Fibroblast of mammary gland (primary cell): ENCODE measurements at regions not wholly inside any gene's neighbourhood (a gene's known extent, or its start where the extent isn't known, plus 50 kb on each side); places are given as distances from the start of the nearest gene placed in this dataset.

ENCODE experiments used
- DNase-seq: peaks from one replicate; pipeline ENCODE4 v3.0.0-alpha.2; 2010; ENCODE audit warnings: low read depth
- H3K4me3 ChIP-seq: 2 replicates; pipeline ENCODE4 v1.5.1; 2011; ENCODE audit warnings: low read depth, mild to moderate bottlenecking, low read length, moderate library complexity; ENCODE audit not compliant: control insufficient read depth
- TF ChIP-seq, protein P1 (sequence below): conservative IDR thresholded peaks from 2 replicates; pipeline ENCODE4 v1.5.1; 2011; ENCODE audit warnings: low read depth, low read length, inconsistent platforms; ENCODE audit not compliant: control insufficient read depth, insufficient read depth

DNA sequence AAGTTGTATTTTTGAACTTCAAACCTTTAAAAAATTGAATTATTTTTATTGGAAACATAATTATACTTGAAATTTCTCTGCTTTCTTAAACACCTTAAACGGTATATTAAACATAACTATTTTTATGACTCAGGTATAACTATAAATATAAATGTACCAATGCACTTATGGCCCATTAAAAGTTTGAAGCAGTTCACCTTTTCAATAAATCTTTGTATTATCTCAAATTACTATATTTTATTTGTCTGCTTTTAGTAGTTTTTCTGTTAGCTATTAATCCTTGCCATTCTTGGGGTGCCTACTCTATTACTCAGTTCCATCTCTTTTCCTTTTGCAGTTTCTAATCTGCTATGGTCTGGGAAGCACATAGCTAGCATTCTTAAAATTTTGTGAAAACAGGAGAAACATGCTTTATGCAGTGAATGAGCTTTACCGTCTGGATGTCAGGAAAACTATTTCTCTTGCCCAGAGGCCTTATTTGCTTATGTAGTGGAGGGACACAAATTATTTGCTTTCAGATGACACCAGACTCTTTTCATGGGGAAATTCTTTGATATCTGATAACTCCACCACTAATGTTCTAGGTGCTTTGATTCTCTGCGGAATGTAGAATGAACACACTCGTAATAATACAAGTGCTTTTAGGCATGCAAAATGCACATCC, 378.9 kb upstream of the CITED2 start:
- TF ChIP-seq, protein P1, sequence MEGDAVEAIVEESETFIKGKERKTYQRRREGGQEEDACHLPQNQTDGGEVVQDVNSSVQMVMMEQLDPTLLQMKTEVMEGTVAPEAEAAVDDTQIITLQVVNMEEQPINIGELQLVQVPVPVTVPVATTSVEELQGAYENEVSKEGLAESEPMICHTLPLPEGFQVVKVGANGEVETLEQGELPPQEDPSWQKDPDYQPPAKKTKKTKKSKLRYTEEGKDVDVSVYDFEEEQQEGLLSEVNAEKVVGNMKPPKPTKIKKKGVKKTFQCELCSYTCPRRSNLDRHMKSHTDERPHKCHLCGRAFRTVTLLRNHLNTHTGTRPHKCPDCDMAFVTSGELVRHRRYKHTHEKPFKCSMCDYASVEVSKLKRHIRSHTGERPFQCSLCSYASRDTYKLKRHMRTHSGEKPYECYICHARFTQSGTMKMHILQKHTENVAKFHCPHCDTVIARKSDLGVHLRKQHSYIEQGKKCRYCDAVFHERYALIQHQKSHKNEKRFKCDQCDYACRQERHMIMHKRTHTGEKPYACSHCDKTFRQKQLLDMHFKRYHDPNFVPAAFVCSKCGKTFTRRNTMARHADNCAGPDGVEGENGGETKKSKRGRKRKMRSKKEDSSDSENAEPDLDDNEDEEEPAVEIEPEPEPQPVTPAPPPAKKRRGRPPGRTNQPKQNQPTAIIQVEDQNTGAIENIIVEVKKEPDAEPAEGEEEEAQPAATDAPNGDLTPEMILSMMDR = no peak
- no peak overlapping the region for H3K4me3 ChIP-seq
- no peak for DNase-seq

DNA sequence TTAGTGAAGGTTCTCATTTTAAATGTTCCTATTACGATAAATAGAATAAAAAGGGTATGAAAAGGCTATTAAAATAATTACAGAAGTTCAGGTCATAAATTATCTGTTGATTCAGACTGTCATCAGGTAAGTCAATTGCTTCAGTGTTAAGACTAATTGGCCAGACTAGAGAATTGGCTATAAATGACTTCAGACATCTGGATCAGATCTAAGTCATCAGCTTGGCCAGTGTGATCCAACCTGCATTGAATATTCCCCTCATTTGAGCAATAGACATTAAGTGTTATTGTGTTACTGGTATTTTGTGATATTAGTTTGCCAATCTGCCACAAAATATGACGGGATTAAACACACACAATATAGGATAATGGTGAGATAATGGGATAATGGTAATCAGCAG, 377.6 kb upstream of the CITED2 start:
- DNase-seq = peak; percentile 24
- H3K4me3 ChIP-seq = no peak overlapping the region
- TF ChIP-seq, protein P1 = no peak

DNA sequence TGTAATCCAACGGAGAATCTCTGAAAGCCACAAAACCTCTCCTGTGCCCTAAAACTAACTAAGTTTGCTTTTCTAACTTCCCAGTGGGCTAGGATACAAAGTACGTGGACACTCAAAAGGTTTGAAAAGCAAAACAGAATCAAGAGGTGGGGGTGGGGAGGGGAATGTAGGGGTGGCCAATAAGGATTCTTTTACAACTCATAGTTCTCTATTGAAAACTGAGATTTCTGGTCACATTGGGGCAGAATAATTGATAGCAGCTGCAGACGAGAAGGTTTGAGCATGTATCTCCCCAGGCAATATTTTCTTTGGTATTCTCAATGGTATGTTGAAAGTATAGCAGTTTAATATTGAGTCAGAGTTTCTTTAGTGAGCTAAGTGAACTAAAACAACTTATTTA, 376.7 kb upstream of the CITED2 start:
- TF ChIP-seq, protein P1 = no peak
- no peak overlapping the region for H3K4me3 ChIP-seq
- peak; percentile 30 for DNase-seq

DNA sequence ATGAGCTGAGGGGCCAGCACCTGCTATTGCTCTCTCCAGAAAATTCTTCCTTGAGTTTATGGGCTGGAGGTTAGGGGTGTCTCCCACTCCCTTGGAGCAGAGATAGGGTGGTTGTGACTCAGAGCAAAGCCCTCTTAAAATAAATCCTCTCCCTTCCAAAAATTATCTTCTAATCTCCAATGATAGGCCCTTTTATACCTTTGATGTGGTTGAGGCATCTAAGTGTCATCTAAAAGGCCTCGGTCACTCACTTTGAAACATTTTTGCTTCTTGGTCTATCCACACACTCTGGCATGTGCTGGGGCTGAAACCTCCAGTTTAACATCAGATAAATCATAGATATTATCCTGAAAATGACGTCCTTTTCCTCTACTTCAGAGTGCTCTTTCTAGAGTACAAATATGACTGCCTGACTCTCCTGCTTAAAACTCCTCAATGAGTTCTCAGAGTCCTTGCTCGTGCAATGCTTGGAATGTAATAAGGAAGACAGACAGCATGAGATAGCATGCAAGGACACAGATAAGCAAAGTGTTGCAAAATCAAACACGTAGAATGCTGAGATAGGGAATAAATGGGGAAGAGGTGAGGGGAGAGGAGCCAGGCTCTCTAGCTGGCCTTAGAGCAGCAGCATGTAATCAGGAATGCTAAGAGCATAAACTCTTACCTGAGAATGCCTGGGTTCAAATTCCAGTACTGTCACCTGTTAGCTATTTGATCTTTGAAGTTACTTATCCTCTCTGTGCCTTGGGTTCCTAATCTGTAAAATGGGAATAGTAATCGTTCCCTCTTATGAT, 374.1 kb upstream of the CITED2 start:
- H3K4me3 ChIP-seq = no peak overlapping the region
- no peak for DNase-seq
- TF ChIP-seq, protein P1 = no peak

DNA sequence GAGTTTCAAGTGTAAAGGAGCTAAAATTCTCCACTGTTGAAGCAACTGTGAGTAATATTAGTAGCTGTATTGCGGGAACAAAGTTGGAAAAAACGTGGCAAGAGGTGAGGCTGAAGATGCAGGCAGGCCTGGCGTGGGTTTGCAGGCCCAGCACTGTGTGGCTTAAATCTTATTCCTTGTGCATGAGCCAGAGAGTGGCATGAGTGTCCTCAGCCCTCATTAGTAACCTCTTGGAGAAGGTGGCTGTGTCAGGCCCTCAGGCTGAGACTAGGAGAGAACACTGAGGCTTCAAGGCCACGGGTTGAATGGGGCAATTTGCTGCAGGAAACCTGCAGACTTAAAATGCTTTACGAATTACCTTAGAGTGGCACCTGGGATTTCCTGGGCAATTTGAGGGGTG, 372.7 kb upstream of the CITED2 start:
- no peak overlapping the region for H3K4me3 ChIP-seq
- no peak for DNase-seq
- TF ChIP-seq, protein P1 = no peak

DNA sequence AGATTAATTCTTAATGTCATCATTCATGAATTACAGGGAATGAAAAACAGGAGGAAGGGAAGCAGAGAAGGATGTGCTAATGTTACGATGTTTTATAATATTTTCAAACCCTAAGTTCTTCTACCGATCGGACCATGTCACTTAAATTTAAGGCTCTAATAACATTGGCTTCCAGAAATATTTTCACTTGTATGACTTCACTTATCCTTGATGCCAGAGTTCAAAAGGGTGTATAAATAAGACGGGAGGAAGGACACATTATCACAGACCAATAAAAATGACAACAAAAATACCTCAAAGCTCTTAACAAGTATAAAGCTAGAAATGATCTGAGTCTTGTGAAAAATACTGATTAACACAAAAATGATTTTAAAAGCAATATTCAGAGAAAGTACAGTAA, 370.4 kb upstream of the CITED2 start:
- DNase-seq = no peak
- no peak overlapping the region for H3K4me3 ChIP-seq

More for the DNA sequence above, 370.4 kb upstream of the CITED2 start:
- TF ChIP-seq, protein P1 = no peak
